NOMO-1 (cell line): ENCODE measurements at regions not wholly inside any gene's neighbourhood (a gene's known extent, or its start where the extent isn't known, plus 50 kb on each side); places are given as distances from the start of the nearest gene placed in this dataset.

Source experiments
- DNase-seq, 2 experiments: peaks; one replicate each; lab custom pipeline; 2025; ENCODE audit not compliant: unreplicated experiment in 2 of 2; lab: John Stamatoyannopoulos, UW

DNA sequence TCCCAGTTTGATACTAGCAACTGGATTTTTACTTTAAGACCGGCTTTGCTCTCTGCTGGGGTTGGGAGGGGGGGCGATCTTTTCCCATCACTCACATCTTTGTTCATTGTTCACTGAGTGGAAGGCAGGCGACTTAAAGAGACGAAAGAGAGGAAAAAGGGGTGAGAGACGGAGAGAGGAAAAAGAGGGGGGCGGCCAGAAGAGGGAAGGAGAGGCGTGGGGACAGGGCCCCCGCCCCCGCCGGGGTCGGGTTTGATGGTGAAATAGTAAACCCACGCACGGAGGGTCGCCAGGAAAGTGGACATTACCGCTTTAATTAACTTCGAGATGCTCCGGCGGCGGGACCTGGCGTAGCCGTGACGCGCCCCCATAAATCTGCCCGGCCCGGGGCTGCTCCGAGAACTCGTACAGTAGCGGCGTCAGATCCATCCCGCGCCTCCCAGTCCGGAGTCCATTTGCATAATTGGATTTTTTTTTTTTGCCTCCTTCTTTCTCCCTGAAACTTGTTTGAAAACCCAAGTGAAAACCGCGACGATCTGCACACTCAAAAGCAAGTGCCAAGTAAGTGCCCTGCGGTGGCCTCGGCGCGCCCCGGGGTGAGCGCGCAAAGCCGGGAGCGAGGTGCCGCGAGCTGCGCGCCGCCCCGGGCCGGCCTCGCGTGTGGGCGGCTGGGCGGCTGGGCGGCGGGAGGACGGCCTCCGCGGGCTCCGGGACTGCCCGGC is 143.9 kb upstream of the ZNF536 start:
- DNase-seq: no peak

DNA sequence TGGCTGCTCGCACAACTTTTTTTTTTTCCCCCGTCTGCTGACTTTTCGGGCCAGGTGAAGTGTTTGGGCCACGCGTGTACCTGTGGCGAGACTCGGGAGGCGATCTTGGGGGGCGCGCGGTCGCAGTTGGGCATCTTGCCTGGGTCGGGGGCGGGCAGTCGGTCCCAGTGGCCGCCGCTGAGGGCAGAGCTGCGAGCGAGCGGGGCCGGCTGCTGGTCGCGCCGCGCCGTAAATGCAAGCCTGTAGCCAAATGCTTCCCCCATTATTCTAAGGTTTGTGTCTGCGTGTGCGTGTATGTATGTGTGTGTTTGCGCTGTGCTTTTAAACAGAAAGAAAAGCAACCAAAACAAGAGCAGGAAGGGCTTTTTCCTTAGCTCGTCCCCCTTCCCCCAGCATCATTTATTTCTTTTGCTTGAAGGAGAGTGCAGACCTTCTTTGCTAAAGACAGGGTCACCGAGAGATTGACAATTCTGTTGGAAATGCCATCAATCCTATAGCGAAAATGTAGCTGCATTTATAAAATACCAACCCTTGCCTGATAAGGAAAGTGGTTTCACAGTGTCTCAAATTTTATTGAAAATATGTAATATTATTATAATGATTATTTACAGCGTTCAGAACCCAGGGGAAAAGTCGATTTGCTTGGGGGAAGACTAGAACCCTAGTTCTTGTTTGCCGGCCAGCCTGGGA is 143.2 kb upstream of the ZNF536 start:
- no peak for DNase-seq

DNA sequence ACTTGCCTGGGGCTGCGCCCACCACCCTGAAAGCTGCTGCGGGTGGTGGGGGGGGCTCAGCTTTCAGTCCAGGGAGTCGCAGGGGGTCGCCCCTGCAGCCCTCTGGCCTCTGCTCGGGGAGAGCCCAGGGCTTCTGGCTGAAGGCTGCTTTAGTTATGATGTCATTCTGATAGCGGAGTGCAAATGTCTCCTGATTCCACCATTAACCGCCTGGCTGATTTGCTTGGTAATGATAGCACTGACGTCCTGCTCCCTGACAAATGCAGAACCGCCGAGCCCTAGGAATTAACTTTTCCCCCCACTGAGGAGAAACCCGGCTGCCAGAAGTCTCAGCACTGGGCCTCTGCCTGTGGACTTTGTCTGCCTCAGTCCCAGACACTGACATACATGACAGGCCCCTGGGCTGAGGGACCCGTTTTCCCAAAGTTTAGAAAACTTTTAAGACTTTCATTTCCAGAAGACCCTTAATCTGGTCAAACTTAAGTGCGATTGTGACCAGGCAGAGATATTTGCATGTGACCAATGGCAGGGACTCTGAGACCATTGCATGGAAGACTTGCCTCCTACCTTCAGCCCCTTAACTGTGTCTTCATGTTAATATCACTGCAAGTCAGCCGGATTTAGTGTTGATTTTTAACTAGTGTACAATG is 142.5 kb upstream of the ZNF536 start:
- DNase-seq: no peak

DNA sequence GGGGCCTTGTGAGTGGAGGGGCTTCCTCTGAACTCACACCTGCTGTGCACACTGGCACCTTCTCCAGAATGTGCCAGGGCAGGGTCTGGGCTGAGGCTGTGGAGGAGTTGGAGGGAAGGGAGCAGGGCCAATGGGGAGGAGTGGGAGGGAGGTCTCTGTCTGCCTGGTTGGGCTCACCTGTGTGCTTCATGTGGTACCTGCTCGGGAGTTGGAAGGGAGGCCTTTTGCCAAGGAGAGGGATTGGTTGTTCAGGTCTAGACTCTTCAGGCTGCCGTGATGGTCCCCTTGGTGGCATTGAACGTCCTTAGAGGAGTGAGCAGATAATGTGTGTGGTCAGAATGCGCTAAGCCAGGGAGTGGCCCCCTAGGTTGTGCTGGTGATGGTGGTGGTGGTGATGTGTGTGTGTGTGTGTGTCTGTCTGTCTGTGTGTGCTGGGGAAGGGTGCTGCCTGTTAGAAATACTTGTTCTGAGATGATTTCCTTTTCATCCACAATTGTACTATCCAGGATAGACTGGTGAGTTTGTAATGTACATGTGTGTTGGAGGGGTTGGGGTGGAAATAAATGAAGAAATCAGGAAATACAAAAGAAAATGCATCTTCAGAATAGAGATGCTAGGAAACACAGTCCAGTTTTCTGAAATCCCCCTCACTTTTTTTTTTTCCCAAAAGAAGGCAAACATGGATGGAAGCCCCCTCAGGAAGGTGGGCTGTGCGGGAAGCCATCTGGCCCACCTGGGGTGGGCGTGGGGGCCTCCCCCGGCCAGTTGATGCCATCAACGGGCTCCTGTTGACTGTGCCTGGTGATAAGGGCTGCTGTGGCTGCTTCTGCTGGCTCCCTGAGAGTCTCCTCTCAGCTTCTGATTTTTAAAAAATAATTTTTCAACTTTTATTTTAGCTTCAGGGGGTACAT is 140.5 kb upstream of the ZNF536 start:
- DNase-seq: no peak

DNA sequence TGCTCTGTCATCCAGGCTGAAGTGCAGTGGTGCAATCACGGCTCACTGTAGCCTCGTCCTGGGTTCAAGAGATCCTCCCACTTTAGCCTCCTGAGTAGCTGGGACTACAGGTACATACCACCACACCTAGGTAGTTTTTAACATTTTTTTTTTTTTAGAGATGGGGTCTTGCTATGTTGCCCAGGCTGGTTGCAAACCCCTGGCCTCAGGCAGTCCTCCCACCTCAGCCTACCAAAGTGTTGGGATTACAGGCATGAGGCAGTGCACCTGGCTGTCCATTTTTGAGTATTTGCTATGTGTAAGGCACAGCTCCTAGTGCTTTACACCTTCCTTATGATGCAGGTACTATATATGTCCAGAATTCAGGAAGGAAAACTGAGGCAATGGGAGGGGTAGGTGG is 138.8 kb upstream of the ZNF536 start:
- no peak for DNase-seq

DNA sequence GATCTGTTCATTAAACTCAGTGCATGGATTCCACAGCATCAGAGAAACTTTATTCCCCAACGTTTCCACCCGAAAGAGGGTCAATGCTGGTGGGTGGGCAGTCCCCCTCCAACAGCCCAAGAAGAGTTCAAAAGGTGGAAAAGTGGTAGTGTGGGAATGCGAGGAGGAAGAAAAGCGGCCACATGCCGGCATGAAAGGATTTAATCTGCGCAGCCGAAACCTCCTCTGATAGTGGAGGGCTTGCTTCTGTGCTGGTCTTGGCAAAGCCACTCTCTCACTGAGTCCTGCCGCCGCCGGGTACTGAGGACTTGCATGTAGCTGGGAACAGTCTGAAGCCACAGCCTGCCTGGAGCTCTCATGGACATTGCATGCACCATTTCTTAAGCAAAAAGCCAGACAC is 136.2 kb upstream of the ZNF536 start:
- no peak for DNase-seq

DNA sequence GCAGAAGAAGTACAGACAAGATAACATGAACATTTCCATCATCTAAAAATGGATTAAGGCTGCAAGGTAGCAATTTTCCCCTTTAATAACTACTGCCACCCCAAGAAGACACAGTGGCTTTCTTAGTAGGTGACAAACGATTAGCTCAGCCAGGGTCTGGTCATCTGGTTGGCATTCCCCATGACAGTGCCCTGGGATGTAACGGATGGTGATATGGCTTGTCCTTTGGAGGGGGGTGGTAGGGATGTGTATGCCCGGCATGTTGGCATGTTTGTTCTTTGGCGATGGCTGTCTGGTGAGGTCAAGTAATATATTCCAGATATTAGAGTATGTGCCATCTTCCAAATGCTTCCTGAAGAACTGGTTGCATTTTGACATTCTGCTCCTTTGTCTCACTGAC is 135.6 kb upstream of the ZNF536 start:
- DNase-seq: no peak

DNA sequence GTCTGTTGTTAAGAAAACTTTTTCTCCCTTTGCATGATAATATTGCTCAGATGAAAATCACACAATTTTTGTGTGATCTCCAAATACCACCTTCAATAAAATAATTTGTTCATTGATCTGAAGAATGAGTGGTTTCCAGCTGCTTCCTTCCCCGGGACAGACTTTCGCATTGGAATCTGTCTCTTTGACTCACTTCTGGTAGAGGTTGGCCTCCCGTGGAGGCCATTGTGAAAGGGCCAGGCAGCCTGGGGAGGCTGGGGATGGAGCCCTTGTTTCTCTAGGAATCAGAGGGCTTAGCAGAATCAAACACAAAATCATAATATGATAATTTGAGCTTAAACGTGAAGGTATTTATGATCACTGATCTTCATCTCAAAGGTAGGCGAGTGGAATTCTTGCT is 135.0 kb upstream of the ZNF536 start:
- DNase-seq: no peak

DNA sequence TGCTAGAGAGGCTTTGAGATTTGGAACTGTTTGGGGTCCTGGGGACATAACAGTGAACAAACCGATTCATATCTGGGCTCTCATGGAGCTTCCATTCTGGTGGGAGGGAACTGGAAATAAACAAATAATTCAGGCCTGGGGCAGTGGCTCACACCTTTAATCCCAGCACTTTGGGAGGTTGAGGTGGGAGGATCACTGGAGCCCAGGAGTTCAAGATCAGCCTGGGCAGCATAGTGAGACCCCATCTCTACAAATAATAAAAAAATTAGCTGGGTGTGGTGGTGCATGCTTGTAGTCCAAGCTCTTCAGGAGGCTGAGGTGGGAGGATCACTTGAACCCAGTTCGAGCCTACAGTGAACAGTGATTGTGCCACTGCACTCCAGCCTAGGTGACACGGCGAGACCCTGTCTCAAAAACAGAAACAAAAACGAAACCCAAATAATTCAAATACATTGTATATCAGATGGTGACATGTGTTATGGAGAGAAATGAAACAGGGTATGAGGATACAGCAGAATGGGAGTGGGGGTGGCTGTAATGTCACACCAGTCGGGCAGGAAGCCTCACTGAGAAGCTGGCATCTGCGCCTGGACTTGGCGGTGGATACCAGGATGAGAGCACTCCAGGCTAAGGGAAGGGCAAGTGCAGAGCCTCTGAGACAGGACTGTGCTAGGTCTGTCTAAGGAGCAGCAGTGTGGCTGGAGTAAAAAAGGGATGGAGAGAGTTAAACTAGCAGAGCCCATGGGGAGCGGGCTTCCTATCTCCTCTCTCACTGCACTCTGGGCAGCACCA is 131.1 kb upstream of the ZNF536 start:
- no peak for DNase-seq

DNA sequence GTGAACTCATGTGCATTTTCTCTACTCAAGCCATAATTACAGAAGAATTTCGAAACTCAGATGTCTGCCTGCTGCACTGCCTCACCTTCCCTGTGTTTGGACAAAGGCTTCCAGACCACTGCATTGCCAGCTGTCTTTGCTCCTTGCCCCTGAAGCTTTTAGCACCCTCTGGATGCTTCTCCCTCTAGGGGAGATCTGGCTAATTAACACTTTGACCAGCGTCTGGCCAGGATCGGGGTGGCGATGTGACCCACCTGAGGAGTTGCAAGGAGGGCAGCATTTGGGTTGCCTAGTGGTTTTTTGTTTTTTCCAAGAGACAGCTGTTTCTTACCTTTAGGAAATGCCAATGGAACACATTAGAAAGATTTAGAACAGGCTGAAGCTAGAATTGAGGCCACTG is 127.7 kb upstream of the ZNF536 start:
- DNase-seq: no peak

DNA sequence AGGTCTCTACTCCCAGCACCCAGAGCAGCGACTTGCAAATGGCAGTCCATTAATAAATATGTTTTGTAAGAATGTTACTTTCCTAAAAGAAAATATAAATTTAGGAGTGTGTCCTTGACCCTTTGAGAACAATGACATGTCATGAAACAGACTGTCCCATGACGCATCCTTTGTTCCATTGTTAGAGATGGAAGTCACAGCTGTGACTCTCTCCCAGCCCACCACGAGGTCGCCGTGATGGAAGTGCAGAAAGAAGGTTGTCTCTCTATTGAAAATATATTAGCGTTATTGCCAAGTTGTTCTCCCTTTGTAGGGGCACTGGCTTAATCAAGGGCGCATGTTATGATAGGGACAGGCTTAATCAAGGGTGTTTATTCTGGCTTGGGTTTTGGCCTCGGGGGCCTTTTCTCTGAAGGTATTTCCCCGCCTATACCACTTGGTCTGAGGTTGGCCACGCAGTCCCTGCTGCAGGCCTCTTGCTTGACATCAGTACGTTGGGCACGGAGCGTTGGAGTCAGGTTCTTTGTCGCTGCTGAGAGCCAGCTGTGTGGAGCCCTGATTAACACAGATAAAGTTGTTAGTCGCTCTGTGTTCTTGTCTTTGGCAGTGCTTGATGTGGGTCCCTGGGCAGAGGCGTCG is 126.7 kb upstream of the ZNF536 start:
- DNase-seq: no peak

DNA sequence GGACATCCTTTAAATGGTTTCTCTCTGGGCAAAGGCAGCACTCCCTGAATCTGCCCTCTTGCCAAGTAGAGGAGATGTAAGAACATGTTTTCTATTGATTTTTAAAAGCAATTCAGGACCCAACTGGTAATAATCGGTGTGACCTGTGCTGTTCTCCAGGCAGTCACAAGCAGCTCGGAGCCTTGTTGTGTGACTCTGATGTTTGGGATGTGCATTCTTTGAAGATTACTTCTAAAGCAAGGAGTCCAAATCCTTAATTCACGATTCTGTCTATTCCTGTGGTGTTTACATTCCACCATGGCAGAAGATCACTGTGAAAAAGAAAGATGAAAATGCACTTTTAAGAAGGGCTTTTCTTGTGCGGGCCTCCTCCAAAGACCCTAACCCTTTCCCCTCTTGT is 122.3 kb upstream of the ZNF536 start:
- no peak for DNase-seq

DNA sequence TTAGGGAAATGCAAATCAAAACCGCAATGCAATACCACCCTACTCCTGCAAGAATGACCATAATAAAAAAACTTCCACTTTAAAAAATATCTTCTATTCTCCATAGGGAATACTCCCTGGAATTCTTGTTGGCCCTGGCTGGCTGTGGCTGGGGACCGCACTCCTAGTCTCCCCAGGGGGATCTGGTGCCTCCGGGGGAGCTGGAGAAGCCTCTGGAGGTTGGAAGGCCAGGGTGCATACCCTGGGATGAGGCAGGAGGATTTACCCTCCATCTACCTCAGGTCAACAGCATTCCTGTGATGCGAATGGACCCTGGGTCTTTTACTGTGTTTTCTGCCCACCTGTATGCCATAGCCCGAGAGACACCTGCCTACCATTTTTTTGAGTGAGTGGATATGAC is 120.0 kb upstream of the ZNF536 start:
- DNase-seq: no peak

DNA sequence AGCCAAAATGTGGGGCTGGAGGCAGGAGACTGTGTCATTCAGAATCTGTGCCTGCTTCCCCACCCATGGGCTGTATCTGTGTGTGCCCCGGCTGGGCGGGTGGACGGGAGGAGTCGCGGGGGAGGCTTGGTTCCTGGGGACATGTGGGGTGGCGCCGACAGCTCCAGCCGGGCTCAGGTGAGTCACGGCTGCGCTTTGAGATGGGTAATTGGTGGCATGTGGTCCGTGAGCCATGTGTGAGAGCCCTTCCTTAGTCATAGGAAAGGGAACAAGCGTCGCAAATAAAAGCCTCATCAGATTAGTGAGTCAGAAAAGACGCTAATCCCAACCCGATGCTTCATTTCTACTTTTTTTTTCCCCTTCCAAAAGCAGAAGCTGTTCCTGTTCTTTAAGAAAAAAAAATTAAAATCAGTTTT is 118.6 kb upstream of the ZNF536 start:
- no peak for DNase-seq

DNA sequence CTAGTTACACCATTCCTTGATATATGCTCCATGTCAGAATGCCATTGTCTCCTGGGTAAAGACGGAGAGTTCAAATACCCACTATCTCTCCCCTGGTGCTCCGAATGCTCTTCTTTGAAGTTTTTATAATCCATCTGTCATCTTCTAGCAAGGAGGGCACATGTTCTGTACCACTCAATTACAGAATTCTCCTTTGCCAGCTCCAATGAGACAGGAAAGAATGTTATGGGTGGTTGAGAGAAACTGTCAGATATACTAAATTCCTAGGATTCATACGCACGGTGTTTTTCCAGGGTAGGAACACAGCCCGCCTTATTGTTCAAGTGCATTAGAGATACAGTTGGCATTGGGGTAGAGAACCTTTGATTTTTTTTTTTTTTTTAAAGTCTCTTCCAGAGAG is 118.0 kb upstream of the ZNF536 start:
- DNase-seq: no peak

DNA sequence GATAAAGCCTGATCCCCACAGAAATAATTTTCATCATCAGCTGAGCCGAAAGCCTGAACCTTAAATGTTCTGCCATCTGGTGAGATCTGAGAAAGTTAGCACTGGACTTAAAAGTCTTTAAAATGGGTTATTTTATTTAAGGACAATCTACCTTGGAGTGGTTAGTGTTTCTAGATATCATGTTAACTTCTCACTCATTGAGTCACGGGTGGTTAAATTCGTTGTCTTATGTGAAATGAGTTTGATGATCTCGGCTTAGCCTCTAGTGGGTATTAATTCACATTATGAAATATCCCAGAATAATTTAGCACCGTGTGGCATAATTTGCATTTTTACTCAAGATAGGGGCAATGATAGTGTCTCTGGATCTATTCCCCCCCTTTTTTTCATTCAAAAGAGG is 117.4 kb upstream of the ZNF536 start:
- no peak for DNase-seq

DNA sequence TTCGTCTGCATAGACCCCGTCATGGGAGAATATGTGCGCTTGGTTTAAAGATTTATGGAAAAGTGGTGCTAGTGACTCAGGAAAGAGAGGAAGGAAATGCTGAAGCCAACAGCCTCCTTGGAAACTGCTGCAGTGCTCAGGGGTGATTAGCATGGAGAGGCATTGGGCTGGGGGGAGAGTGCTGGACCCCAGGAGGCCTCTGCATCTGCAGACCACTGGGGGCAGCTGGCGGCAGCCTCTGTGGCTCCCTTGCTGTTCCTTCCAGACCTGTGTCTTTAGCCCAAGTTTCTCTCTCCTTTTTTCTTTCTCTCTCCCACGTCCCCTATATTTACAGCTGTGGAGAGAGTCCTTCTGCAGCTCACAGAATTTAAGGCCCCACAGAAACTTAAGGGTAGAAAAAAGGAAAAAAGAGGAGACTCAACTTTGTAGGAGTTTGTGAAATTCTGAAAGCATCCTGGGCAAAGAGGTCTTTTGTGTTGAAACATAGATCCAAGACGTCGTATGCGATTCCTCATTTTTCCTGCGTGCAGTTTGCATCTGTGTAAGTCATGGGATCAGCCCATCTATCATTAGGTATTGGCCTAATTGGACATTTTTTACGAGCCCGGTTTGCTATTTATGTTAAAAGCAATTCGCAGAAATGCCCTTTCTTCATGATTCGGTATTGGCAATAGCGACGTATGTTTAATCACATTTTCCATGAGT is 116.2 kb upstream of the ZNF536 start:
- DNase-seq: no peak

DNA sequence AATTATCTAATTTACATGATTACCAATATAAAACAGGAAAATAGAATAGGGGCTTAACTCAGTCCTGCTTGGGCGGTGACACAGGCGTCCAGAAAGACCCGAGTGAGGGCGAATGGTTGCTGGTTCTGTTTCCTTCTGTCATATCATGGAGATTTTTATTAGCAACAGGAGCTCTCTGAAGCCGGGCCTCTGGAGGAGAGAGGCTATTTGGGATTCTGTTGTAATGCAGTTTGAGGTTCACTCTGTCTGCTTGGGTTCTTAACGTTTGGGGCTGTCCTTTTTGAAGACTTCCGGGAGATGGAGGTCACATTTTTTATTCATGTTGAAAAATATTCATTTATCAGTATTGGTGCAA is 115.7 kb upstream of the ZNF536 start:
- DNase-seq: no peak

DNA sequence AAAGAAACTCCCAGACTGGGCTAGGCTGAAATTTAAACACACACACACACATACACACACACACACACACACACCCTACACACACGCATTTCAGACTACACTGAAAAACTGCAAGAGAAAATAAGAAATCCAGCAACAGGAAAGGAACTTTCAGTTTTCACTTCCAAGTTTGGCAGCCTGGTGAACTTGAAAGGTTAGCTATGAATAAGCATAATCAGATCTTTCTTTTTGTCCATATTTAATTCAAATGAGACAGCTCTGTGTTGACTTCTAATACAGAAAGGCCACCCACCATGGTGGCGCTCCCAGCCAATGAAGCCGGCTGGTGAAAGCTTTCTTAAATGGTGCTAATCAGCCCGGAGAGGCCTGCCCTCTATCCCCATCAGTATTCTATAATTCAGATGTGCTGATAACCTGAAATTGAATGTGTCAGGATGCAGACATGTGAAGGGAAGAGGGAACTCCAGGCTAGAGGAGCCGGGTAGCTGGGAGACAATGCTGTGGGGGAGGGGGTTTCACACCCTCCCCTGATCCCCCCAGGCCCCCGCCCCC is 108.3 kb upstream of the ZNF536 start:
- DNase-seq: no peak
